GM23248 (cell line): ENCODE measurements at regions not wholly inside any gene's neighbourhood (a gene's known extent, or its start where the extent isn't known, plus 50 kb on each side); places are given as distances from the start of the nearest gene placed in this dataset.
A peak's percentile ranks its signal among the peaks of the same experiment; 100 is the strongest.

Experiments
- DNase-seq: peaks from one replicate; pipeline ENCODE4 v3.0.0-alpha.2; 2015
- H2AFZ ChIP-seq: fragments of 200-600 bp; sonication (generic); 2 replicates; pipeline ENCODE4 v1.6.1; 2016; ENCODE audit warnings: antibody characterized with exemption
- H3F3A ChIP-seq: fragments of 200-600 bp; sonication (generic); 2 replicates; pipeline ENCODE4 v1.6.1; 2016; ENCODE audit warnings: mild to moderate bottlenecking, antibody characterized with exemption, mixed run types; ENCODE audit not compliant: insufficient read depth
- H3K27ac ChIP-seq: fragments of 200-600 bp; sonication (generic); 2 replicates; pipeline ENCODE4 v1.5.1; 2016; ENCODE audit warnings: mild to moderate bottlenecking
- H3K27me3 ChIP-seq: fragments of 200-600 bp; sonication (generic); replicated peaks from 2 replicates; pipeline ENCODE4 v1.6.1; 2016; ENCODE audit warnings: mild to moderate bottlenecking; ENCODE audit not compliant: insufficient read depth
- H3K36me3 ChIP-seq: fragments of 200-600 bp; sonication (generic); 2 replicates; pipeline ENCODE4 v1.6.1; 2016; ENCODE audit warnings: low read depth, mild to moderate bottlenecking
- H3K4me1 ChIP-seq: fragments of 200-600 bp; sonication (generic); 2 replicates; pipeline ENCODE4 v1.6.1; 2016; ENCODE audit warnings: mild to moderate bottlenecking; ENCODE audit not compliant: insufficient read depth
- H3K4me2 ChIP-seq: fragments of 200-600 bp; sonication (generic); one replicate; pipeline ENCODE4 v1.6.1; 2016; ENCODE audit warnings: mild to moderate bottlenecking; ENCODE audit not compliant: unreplicated experiment
- H3K4me3 ChIP-seq: fragments of 200-600 bp; sonication (generic); 2 replicates; pipeline ENCODE4 v1.5.1; 2016; ENCODE audit warnings: mild to moderate bottlenecking
- H3K79me2 ChIP-seq: fragments of 200-600 bp; sonication (generic); 2 replicates; pipeline ENCODE4 v1.6.1; 2016; ENCODE audit warnings: mild to moderate bottlenecking; ENCODE audit not compliant: insufficient read depth
- H3K9ac ChIP-seq: fragments of 200-600 bp; sonication (generic); 2 replicates; pipeline ENCODE4 v1.6.1; 2016; ENCODE audit warnings: mild to moderate bottlenecking
- H3K9me2 ChIP-seq: fragments of 200-600 bp; sonication (generic); 2 replicates; pipeline ENCODE4 v1.6.1; 2016; ENCODE audit warnings: mixed run types, mild to moderate bottlenecking, moderate library complexity; ENCODE audit not compliant: insufficient read depth
- H3K9me3 ChIP-seq: fragments of 200-600 bp; sonication (generic); one replicate; pipeline ENCODE4 v1.6.1; 2017; ENCODE audit warnings: low read depth
- H4K20me1 ChIP-seq: fragments of 200-600 bp; sonication (generic); 2 replicates; pipeline ENCODE4 v1.6.0; 2016; ENCODE audit not compliant: insufficient read depth
- EZH2 ChIP-seq: fragments of 200-600 bp; sonication (generic); IDR thresholded peaks from 2 replicates; pipeline ENCODE4 v1.6.1; 2018; ENCODE audit warnings: antibody characterized with exemption, mild to moderate bottlenecking; ENCODE audit not compliant: insufficient read depth, poor library complexity, severe bottlenecking
- EZH2phosphoT487 ChIP-seq: fragments of 200-600 bp; sonication (generic); IDR thresholded peaks from 2 replicates; pipeline ENCODE4 v1.6.1; 2018; ENCODE audit warnings: antibody characterized with exemption, moderate library complexity, mild to moderate bottlenecking, low read depth; ENCODE audit not compliant: insufficient read depth
- WGBS, 2 experiments: methylation state at CpG; one replicate each; pipeline ENCODE4 v1.1.6; 2015 to 2017; ENCODE audit warnings: low lambda C conversion rate in 2 of 2, low coverage in 1 of 2; ENCODE audit errors: missing lambda C conversion rate in 2 of 2; 5-methylcytosine and 5-hydroxymethylcytosine counted together
- in situ Hi-C: fragments of 300-500 bp; cut with MboI; formaldehyde crosslinking; loops from 2 replicates; pipeline ENCODE4 v1.15.0; 2020

GRCh38 chr14:89027097-89027740 is 202.8 kb downstream of the TTC8 start:
- no peak overlapping the region for H3K27ac ChIP-seq
- peaks cover 10% of the 10 kb centered on the region; the same call in 1 of the 2 replicates for H3K4me1 ChIP-seq
- peak overlapping the region; percentile 55 for H3K9ac ChIP-seq
- TF ChIP-seq EZH2 (no peak), EZH2phosphoT487 (no peak)
- H3F3A ChIP-seq: peaks cover 22% of the 10 kb centered on the region
- no peaks in the 10 kb centered on the region for H3K9me2 ChIP-seq
- no peaks in the 10 kb centered on the region for H3K79me2 ChIP-seq
- no peaks in the 10 kb centered on the region for H4K20me1 ChIP-seq
- no peaks in the 10 kb centered on the region for H3K27me3 ChIP-seq
- H3K9me3 ChIP-seq: no peaks in the 10 kb centered on the region
- peak overlapping the region; percentile 67 for H3K4me3 ChIP-seq
- in situ Hi-C loops: loop anchor here (10.0 to 25.0 kb wide), 2 partner anchors 385 to 888 kb away; partner anchors contain the start of gene FOXN3
- peak; percentile 69 for DNase-seq
- peak overlapping the region; percentile 60 for H3K4me2 ChIP-seq
- 10 to 12% methylated on average over 48 to 53 of the region's 68 CpGs for WGBS, 2 experiments
- no peaks in the 10 kb centered on the region for H3K36me3 ChIP-seq
- H2AFZ ChIP-seq: peak overlapping the region; percentile 64

- Histone ChIP-seq H3K27me3 (no peaks in the 10 kb centered on the region), H3K27ac (no peak overlapping the region), H3K4me3 (no peak overlapping the region), H3K36me3 (no peaks in the 10 kb centered on the region), H4K20me1 (no peaks in the 10 kb centered on the region), H3K9me3 (no peaks in the 10 kb centered on the region), H3K79me2 (no peaks in the 10 kb centered on the region), H3K9me2 (no peaks in the 10 kb centered on the region), H3K9ac (no peak overlapping the region), H3F3A (peaks cover 22% of the 10 kb centered on the region), H3K4me1 (peaks cover 10% of the 10 kb centered on the region; the same call in 1 of the 2 replicates), H2AFZ (no peak overlapping the region), H3K4me2 (no peak overlapping the region)
- DNase-seq: no peak
- 78 to 81% methylated on average over 3 of the region's 3 CpGs for WGBS, 2 experiments
- TF ChIP-seq EZH2 (no peak), EZH2phosphoT487 (no peak)
- in situ Hi-C loops: loop anchor here (10.0 to 25.0 kb wide), 2 partner anchors 384 to 886 kb away; partner anchors contain the start of gene FOXN3
These were observed 204.1 kb downstream of the TTC8 start for GRCh38 chr14:89028462-89029134.

- Histone ChIP-seq H3K79me2 (no peaks in the 10 kb centered on the region), H3F3A (peaks cover 12% of the 10 kb centered on the region), H3K36me3 (no peaks in the 10 kb centered on the region), H3K4me2 (no peak overlapping the region), H3K4me3 (no peak overlapping the region), H3K4me1 (peaks cover 9% of the 10 kb centered on the region; the same call in 1 of the 2 replicates), H3K9me2 (no peaks in the 10 kb centered on the region), H2AFZ (no peak overlapping the region), H3K27me3 (no peaks in the 10 kb centered on the region), H3K9me3 (no peaks in the 10 kb centered on the region), H4K20me1 (no peaks in the 10 kb centered on the region), H3K9ac (no peak overlapping the region), H3K27ac (no peak overlapping the region)
- TF ChIP-seq EZH2: no peak
- no peak for TF ChIP-seq EZH2phosphoT487
- 85 to 89% methylated on average over 9 of the region's 9 CpGs for WGBS, 2 experiments
- DNase-seq: peak; percentile 5
- in situ Hi-C loops: loop anchor here (10.0 to 25.0 kb wide), 3 partner anchors 382 to 885 kb away; partner anchors contain the start of gene FOXN3
These were observed 205.7 kb downstream of the TTC8 start for GRCh38 chr14:89029961-89030694.

- in situ Hi-C loops: loop anchor here (10.0 to 25.0 kb wide), 2 partner anchors 381 to 734 kb away; partner anchors contain the start of gene FOXN3
- Histone ChIP-seq H3K27ac (no peak overlapping the region), H3K9me2 (no peaks in the 10 kb centered on the region), H3K79me2 (no peaks in the 10 kb centered on the region), H3K4me3 (no peak overlapping the region), H3K4me1 (0 out of 2 replicates have a peak, but pooled peaks cover 4% of the 10 kb centered on the region), H3K9ac (no peak overlapping the region), H3K27me3 (no peaks in the 10 kb centered on the region), H4K20me1 (no peaks in the 10 kb centered on the region), H2AFZ (no peak overlapping the region), H3F3A (peaks cover 4% of the 10 kb centered on the region), H3K9me3 (no peaks in the 10 kb centered on the region), H3K4me2 (no peak overlapping the region), H3K36me3 (no peaks in the 10 kb centered on the region)
- TF ChIP-seq EZH2phosphoT487 (no peak), EZH2 (no peak)
- DNase-seq: no peak
- WGBS, 2 experiments: 88 to 92% methylated on average over 3 of the region's 3 CpGs
These were observed 206.5 kb downstream of the TTC8 start for GRCh38 chr14:89030921-89031320.
